NCI-H524 (cell line): ENCODE measurements at regions not wholly inside any gene's neighbourhood (a gene's known extent, or its start where the extent isn't known, plus 50 kb on each side); places are given as distances from the start of the nearest gene placed in this dataset.
"Not testable (repeated sequence)": the region's sequence is repeated elsewhere in the genome, so short reads cannot be mapped to it uniquely, and the experiment has no call there.

Source experiments
- DNase-seq, 2 experiments: peaks; one replicate each; lab custom pipeline; 2025; lab: John Stamatoyannopoulos, UW

DNA sequence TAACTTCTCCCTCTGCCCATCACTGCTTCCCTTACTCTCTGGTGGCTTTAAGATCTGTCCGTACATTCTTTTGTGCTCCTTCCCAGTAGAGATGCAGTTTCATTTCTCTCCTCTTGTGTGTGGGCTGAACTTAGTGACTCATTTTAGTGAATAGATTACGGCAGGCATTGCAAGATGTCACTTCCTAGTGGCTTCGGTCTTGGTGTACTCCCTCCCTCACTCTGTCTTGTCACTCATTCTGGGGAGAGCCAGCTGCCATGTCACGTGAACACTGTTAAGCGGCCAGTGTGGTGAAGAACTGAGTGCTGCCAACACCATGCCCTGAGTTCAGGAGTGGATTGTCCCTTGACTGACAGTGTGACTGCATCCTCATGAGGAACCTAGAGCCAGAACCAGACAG, 115.9 kb downstream of the OTOR start:
- DNase-seq: no peak

DNA sequence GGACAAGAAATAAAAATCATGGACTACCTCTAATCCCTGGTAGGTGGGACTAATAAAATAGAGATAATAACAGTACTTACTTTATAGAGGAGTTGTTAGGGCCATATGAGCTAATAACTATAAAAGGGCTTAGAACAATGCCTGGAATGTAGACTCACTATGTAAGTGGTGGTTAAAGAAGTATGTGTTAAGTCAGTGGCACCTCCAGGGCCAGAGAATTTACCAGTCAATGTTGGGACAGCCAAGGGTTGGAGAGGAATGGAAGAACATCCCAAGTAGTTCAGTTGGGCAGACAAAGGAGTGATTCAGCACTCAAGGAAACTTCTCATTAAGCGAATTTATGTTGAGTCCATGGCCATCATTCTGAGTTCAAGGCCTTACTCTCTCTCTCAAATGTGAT, 116.8 kb downstream of the OTOR start:
- DNase-seq: no peak

DNA sequence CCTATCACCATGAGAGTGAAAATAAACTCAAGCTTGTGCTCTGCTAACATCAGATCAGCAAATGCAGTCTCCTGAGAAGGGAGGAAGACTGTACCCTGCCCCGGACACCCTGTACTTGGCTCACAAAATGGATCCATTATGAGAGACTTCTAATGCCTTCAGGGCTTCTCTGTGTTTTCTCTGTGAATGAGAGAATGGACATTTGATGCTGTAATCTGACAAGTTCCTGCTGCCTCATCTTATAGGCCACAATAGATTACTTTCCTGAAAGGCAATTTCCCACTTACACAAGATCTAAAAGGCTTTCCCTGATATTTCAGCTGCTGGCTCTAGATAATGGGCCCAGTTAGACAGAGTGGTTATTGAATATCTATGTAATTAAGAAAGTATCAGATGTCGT, 117.2 kb downstream of the OTOR start:
- peak; percentile 4 to 16 for DNase-seq

DNA sequence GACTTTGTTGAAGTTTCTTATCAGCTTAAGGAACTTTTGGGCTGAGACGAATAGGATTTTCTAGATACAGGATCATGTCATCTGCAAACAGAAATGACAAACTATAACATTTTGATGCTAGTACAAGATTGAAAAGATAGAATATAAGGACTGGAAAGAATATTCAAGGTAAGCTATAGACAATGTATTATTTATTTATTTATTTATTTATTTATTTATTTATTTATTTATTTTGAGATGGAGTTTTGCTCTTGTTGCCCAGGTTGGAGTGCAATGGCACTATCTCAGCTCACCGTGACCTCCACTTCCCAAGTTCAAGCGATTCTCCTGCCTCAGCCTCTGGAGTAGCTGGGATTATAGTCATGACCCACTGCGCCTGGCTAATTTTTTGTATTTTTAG, 125.0 kb downstream of the OTOR start:
- not testable (repeated sequence) for DNase-seq

DNA sequence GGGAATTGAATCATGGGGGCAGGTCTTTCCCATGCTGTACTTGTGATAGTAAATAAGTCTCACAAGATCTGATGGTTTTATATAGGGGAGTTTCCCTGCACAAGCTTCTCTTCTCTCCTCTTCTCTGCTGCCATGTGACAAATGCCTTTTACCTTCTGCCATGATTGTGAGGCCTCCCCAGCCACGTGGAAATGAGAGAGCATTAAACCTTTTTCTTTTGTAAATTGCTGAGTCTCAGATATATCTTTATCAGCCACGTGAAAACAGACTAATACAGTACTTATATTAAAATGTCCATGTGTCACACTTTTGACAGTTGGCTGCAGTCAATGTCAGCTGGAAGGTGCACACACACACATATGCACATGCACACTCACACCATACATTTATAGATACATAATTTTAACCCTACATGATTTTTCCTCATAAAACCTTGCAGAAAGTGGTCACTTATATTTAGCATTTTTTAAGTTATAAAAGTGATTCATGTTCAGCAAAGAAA, 128.9 kb downstream of the OTOR start:
- no peak for DNase-seq

DNA sequence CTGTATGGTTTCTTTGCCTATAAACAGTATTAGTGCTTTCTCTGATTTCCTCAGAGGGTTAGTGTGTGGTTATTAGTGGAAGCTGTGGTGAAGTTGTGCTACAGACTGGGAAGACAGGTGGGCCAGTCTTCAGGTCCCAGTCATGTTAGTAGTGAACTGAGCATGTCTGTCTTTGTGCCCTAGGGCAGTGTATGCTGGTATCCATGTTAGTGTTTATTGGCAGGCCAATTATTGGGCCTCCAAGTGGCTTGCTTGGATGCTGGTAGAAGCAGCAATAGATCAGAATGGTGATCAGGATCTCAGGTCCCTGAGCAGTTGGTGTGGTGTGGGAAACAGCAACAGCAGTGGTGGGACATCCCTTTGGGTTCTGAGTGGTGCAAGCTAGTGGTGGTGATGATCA, 137.6 kb downstream of the OTOR start:
- DNase-seq: no peak

DNA sequence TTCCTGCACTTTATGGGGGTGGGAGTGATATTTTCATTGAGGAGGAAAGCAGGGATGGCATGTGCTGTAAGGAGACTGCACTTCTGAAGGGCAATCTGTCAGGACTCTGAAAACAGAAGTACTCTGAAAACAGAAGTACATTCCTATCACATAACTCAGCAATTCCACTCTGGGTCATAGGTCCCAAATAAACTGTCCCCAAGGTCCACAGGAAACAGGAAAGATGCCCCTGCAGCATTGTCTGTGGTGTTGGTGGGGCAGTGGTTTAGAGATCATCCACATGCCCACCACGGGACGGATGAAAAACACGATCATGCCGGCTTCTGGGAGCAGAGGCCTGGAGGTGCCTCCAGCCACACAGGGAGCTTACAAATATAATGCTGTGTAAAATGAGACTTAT, 150.3 kb downstream of the OTOR start:
- no peak for DNase-seq

DNA sequence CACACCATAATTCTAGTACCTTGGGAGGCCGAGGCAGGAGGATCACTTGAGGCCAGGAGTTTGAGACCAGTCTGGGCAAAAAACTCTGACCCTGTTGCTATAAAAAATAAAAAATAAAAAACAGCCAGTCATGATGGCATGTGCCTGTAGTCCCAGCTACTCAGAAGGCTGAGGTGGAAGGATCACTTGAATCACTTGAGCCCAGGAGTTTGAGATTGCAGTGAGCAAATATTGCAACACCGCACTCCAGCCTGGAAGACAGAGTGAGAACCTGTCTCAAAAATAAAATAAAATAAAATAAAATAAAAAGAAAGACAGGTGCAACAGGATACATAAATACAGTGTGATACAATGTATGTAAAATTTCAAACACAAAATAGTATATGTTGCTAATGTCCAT, 154.5 kb downstream of the OTOR start:
- no peak for DNase-seq

DNA sequence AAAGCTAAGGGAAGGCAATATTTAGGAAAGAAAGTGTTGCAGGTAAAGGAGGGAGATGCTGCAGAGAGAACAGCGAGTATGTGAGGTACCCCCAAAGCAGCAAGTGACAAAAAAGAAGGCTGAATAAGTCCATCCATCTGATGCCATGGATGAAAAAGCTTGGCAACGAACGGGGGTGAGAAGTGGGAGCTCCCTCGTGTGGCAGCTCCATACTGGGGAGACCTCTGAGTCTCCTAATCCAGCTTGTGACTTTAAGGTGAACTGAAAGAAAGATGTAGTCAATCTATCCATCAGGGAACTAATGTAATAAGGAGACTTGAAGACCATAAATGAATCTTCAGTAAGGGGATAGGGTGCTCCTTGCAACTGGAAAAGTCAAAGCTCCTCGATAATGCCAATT, 156.6 kb downstream of the OTOR start:
- DNase-seq: no peak

DNA sequence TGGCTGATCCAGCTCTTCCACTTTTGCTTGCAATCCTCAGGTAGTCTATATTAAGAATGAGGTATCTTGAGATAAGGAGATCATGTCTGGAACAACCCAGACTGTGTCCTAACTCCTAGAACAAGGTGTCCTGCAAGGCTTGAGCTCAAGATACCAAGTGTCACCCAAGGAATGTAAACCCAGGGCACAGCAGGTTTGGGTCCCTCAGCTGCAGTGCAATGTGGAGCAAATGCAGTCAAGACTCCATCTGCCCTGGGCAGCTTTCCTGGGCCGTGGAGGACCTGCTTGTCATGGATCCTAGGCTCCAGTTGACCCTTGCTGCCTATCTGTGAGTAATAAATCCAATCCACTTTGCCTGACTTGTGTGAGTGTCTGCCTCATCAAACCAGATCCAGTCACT, 166.1 kb downstream of the OTOR start:
- no peak for DNase-seq

DNA sequence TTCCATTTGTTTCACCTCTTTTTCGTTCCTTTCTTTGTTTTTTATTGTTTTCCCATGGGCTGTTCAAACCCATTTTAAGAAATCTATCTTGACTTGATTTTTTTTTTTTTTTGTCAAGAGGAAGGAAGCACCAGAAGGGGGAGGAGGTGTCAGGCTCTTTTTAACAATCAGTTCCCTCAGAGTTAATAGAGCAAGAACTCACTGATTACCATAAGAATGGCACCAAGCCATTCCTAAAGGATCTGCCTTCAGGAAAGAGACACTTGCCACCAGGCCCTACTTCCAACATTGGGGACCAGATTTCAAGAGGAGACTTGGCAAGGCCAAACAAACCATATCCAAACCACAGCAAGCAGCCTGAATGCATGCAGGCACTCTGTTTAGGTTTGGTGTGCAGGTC, 168.0 kb downstream of the OTOR start:
- no peak for DNase-seq

DNA sequence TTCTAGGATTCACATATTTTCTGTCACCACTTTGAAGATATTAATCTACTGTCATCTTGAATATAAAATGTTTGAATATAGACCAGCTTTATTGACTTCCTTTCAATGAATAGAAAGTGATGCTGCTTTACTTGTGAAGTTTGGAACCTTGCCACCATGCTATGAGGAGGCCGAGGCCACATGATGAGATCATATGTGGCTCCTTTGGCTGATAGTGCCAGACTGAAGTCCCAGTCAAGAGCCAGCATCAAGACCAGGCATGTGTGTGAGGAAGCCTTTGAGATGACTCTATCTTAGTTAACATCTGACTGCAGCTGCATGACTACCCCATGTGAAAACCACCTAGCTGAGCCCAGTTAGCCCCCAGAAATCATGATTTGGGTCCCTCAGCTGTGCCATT, 169.5 kb downstream of the OTOR start:
- DNase-seq: no peak

DNA sequence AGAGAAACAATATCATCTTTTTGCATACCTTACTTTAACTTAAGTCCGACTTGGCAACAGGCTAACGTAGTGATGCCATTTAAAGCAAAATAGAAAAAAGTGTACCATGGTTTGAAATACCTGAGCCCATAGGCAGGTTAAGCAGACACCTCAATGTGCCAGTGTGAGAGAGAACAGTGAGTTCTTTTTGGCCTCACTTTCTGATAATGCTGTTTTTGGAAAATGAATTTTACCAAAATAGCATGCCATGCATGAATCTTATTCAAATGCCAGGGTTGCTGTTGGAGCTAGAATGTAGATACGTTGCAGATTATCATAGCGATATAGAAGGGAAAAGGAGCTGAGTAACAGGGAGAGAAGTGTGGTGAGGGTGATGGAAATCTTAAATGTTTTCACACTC, 170.2 kb downstream of the OTOR start:
- DNase-seq: no peak

DNA sequence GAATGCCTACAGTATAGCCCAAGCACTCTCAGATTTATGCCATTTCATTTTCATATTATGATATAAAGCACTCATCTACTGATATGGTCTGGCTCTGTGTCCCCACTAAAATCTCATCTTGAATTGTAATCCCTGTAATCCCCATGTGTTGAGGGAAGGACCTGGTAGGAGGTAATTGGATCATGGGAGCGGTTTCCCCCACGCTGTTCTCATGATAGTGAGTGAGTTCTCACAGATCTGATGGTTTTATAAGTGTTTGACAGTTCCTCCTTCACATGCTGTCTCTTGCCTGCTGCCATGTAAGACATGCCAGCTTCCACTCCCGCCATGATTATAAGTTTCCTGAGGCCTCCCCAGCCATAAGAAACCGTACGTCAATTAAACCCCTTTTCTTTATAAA, 171.7 kb downstream of the OTOR start:
- DNase-seq: peak in 1 of 2 experiments; percentile 8

DNA sequence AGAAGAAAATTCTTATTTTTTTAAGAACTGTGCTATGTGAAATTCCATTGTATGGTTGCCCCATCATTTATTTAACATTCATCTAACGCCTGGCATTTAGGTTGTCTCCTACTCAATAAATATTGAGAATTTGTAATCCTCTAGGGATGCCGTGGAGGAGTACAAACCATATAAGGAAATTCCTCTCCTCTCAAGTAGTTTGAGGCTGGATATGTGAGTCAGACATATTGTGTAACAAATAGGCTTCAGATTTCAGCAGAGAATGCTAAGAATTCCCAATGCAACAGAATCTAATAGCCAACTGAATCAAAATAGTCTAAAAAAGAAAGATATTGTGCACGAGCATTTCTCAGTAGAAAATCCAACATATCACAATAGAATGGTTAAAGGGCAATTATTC, 174.7 kb downstream of the OTOR start:
- peak in 1 of 2 experiments; percentile 72 for DNase-seq

DNA sequence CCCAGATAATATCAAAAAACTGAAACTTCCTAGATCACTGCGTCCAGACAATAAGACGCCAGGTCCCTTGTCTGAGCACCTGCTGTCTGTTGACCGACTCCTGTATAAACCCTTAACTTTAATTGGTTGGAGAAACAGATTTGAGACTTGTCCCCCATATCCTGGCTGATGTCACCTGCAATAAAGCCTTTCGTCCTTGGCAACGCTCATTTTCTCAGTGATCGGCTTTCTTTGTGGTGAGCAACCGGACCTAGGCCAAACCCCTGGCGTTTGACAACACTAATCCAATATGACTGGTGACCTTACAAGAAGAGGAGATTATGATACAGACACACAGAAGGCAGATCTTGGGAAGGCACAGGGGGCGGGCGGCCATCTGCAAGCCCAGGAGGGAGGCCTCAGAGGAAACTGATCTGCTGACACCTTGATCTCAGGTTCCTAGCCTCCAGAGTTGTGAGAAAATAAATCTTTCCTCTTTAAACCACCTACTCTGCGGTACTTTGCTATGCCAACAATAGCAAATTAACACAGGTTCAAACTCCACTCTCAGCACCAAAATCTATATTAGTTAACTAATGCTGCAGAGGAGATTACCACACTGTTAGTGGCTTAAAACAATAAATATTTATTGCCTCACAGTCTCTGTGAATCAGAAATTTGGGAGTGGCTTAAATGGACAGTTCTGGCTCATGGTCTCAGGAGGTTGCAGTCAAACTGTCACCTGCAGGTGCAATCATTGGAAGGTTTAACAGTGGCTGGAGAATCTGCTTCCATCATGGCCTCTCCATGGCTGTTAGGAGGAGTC, 178.7 kb downstream of the OTOR start:
- peak in 1 of 2 experiments; percentile 25 for DNase-seq

DNA sequence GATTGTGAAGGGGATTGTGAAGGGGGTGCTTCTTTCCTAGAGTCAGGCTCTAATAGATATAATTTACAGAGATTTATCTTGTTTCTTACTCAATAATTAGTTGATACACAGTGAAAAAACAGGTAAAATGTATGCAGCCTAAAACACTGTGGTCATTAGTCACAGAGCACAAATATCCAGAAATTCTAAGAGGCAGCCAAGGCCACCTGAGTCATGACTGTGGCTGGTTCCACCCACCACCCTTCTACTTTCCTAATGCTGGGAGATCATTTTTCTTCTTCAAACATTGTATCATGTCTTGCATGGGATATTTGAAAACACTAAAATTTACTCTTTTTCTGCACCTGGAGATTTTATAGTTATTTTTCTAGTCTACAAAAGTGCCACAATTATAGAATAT, 181.6 kb downstream of the OTOR start:
- DNase-seq: no peak

DNA sequence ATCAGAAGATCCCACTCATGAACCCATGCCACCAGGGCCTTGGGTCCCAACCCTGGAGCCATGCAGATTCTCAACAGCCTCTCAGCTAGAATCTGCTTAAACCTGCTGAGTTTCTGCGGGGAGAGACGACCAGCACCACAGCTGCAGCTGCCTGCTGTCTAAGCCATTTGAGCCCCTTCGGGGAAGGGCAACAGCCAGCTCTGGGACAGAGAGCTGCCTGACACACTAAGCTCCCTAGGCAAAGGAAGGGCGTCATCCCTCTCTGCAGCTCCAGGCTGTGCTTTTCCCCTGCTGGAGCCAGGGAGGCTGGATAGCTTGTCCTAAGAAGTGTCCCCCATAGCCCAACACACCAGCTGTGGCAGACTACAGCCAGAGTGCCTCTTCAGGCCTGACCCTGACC, 182.5 kb downstream of the OTOR start:
- no peak for DNase-seq

DNA sequence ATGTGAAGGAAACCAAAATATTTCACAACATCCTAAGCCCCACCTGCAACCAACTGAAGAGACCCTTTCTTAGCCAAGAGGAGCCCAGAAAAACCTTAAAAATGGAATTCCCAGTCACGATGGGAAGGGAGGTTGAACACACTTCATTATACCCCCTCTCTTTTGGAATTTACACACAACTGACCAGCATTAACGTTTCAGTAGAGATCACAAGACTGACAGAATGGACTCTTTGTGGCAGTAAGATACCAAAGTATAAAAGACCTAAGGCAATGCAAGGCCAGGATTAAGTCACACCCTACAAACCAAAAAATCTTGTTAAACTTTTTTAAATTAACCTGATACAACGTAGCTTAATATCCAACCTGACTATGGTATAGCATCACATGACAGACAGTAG, 190.9 kb downstream of the OTOR start:
- DNase-seq: no peak

DNA sequence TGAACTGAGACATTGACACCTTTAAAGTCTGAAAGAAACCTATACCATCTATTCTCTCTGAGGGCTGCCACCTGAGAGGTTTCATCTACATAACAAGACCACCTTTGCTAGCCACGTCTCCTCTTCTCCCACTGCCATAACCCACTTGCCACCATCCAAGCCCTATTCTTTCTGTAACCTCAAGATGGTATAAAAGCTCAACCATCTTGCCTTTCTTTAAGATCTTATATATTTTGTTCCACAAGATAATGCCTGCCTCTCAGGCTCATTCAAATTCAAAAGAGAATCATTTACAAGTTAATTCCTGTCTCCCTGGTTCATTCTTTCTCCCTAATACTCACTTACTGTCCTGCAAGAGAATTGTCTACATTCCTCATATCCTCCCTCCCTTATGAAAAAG, 192.5 kb downstream of the OTOR start:
- DNase-seq: no peak

DNA sequence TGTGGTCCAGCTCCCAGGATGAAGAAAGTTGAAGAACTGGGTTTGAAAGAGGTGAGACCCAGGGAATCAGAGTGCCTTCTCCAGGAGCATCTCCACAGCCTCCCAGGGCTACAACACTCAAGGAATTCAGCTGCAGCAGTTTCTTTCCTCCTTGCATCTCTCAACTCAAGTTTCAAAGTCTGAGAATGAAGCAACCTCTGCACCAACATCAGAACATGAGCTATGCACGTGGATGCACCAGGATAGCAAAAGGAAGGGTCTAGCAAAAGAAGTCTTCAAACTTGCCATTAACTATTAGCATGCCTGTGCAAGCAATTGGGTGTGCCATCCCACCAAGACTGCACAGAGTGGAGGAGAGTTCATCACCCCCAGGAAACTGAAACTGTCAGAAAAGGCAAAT, 193.9 kb downstream of the OTOR start:
- no peak for DNase-seq

DNA sequence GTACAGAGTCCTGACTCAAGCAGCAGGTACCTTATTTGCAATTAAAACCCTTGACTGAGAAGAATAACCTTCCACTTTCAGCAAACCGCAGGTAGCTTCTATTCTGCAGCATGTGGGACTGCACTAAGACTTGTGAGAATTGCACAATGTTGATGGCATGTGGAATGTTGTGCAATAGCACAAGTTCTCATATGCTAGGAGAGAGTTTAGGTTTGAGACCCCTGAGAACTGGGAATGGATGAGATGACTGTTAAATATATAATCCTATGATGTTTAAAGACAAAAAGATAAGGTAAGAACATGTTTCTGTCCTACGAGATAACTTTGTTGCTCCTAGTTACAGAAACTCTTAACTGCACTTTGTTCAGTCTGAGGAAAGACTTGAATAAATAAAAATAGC, 194.6 kb downstream of the OTOR start:
- DNase-seq: no peak

DNA sequence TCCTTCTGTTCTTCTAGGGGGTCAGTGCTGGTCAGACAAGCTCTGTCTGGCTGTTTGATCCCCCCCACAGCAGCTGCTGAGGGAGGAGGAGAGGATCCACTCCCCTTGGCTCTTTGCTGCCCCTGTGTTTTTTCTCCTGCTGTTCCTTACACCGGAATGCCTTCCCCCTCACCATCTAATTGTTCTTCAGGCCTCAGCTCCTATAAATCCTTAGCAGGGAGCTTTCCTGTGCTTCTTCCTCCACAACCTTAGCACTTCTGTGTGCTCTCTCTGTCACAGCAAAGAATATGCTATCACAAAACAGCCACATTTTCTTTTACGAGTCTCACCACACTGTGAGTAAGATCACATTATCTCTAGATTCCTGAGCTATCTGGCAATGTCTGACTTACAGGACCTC, 196.6 kb downstream of the OTOR start:
- DNase-seq: no peak

DNA sequence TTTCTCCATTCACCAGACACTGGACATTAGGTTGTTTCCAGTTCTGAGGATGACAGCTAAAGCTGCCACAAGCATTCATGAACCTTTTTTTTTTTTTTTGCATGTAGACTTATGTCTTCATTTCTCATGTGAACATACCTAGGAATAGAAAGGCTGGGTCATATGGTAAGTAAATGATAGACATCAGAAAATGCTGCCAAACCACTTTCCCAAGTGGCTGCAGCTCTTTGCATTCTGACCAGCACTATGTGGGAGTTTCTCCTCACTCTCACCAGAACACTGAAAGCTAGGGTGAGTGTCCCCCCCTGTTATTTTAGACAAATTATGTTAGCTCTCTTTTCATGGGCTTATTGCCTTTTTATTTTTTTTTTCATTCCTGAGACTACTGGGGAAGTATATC, 197.5 kb downstream of the OTOR start:
- DNase-seq: no peak
